OCI-LY7 (cell line): ENCODE measurements at regions not wholly inside any gene's neighbourhood (a gene's known extent, or its start where the extent isn't known, plus 50 kb on each side); places are given as distances from the start of the nearest gene placed in this dataset.

Source experiments
- BruUV-seq: library from RNA; stranded (reverse); fragments of 400-500 nt; replicated peaks from 2 replicates; lab custom pipeline; 2021; lab: Mats Ljungman, UMichigan
- CTCF ChIA-PET: fragments of 300-600 bp; sonication (Branson Sonifier 250); formaldehyde crosslinking; loops from one replicate; lab custom pipeline; 2022; ENCODE audit warnings: antibody characterized with exemption; ENCODE audit not compliant: unreplicated experiment; lab: Charles Lee
- POLR2A ChIA-PET: fragments of 300-600 bp; sonication (Branson Sonifier 250); formaldehyde crosslinking; loops from one replicate; lab custom pipeline; 2022; ENCODE audit warnings: antibody characterized with exemption; lab: Charles Lee
- DNase-seq: peaks from one replicate; pipeline ENCODE4 v3.0.0-alpha.2; 2015; ENCODE audit warnings: low spot score
- H2AFZ ChIP-seq: fragments of 200-600 bp; sonication (generic), shearing (Covaris generic); 2 replicates; pipeline ENCODE4 v1.6.1; 2014; ENCODE audit warnings: mild to moderate bottlenecking, antibody characterized with exemption, low read length, moderate library complexity
- H3K27ac ChIP-seq: fragments of 200-600 bp; sonication (generic); 2 replicates; pipeline ENCODE4 v1.5.1; 2014; ENCODE audit warnings: mixed run types, low read depth, mild to moderate bottlenecking, moderate library complexity, low read length, inconsistent platforms; ENCODE audit not compliant: poor library complexity, severe bottlenecking
- H3K36me3 ChIP-seq: fragments of 200-600 bp; sonication (generic); 2 replicates; pipeline ENCODE4 v1.6.1; 2014; ENCODE audit warnings: mild to moderate bottlenecking, antibody characterized with exemption, low read length, moderate library complexity, mixed read lengths; ENCODE audit not compliant: insufficient read depth
- H3K4me1 ChIP-seq: fragments of 200-600 bp; sonication (generic); 2 replicates; pipeline ENCODE4 v1.5.1; 2014; ENCODE audit warnings: mild to moderate bottlenecking, low read length; ENCODE audit not compliant: insufficient read depth, poor library complexity, severe bottlenecking
- H3K4me2 ChIP-seq: fragments of 200-600 bp; sonication (generic); 2 replicates; pipeline ENCODE4 v1.6.1; 2014; ENCODE audit warnings: mild to moderate bottlenecking, low read length
- H3K4me3 ChIP-seq: fragments of 200-600 bp; sonication (generic); 2 replicates; pipeline ENCODE4 v1.5.1; 2014; ENCODE audit warnings: mild to moderate bottlenecking, low read depth, low read length; ENCODE audit not compliant: poor library complexity, severe bottlenecking
- H3K79me2 ChIP-seq: fragments of 200-600 bp; sonication (generic); 2 replicates; pipeline ENCODE4 v1.6.1; 2016; ENCODE audit warnings: low read depth, mild to moderate bottlenecking, low read length, moderate library complexity, mixed read lengths; ENCODE audit not compliant: insufficient read depth
- H3K9me2 ChIP-seq: fragments of 200-600 bp; sonication (generic); 2 replicates; pipeline ENCODE4 v1.6.1; 2016; ENCODE audit warnings: mild to moderate bottlenecking, low read length, mixed read lengths; ENCODE audit not compliant: insufficient read depth
- H3K9me3 ChIP-seq: fragments of 200-600 bp; sonication (generic); 2 replicates; pipeline ENCODE4 v1.6.1; 2014; ENCODE audit warnings: mild to moderate bottlenecking, mixed run types, low read length, mixed read lengths
- H4K20me1 ChIP-seq: fragments of 200-600 bp; sonication (generic); 2 replicates; pipeline ENCODE4 v1.6.1; 2014; ENCODE audit warnings: mild to moderate bottlenecking, antibody characterized with exemption, low read length, moderate library complexity, mixed read lengths; ENCODE audit not compliant: insufficient read depth
- CTCF ChIP-seq: fragments of 200-600 bp; sonication (generic); conservative IDR thresholded peaks from 2 replicates; pipeline ENCODE4 v1.5.1; 2014; ENCODE audit warnings: mild to moderate bottlenecking, antibody characterized with exemption, low read length, moderate library complexity, mixed read lengths
- EZH2phosphoT487 ChIP-seq: fragments of 200-600 bp; sonication (generic); IDR thresholded peaks from 2 replicates; pipeline ENCODE4 v1.6.1; 2018; ENCODE audit warnings: low read depth, borderline replicate concordance, mild to moderate bottlenecking, mixed run types, antibody characterized with exemption, low read length, moderate library complexity, mixed read lengths
- intact Hi-C: fragments of 100-400 bp; cut with micrococcal nuclease; formaldehyde crosslinking; loops from one replicate; pipeline ENCODE4 v1.10.0; 2022; ENCODE audit not compliant: unreplicated experiment

- no peaks in the 10 kb centered on the region for H3K36me3 ChIP-seq
- no peaks in the 10 kb centered on the region for H3K4me1 ChIP-seq
- H3K27ac ChIP-seq: no peak overlapping the region
- no peaks in the 10 kb centered on the region for H3K9me3 ChIP-seq
- no peak overlapping the region for H3K4me3 ChIP-seq
- no peak for DNase-seq
- no peaks in the 10 kb centered on the region for H3K9me2 ChIP-seq
- ChIA-PET CTCF (no interaction called here), POLR2A (interaction anchor here (0.7 kb wide), 1 partner anchor 1351 kb away, joined by 4 read pairs; no protein-coding TSS in a partner anchor)
- BruUV-seq: no TSS peak
- intact Hi-C loops: no loop called here
- H3K4me2 ChIP-seq: no peak overlapping the region
- no peaks in the 10 kb centered on the region for H4K20me1 ChIP-seq
- H3K79me2 ChIP-seq: no peaks in the 10 kb centered on the region
- no peak overlapping the region for H2AFZ ChIP-seq
- no peak for TF ChIP-seq EZH2phosphoT487
- no peak for TF ChIP-seq CTCF
Measured at GRCh38 chr10:83633547-83633946, 505.8 kb upstream of the GHITM start.

GRCh38 chr10:83636826-83637225 lies 502.5 kb upstream of the GHITM start:
- intact Hi-C loops: no loop called here
- Histone ChIP-seq H3K4me2 (no peak overlapping the region), H4K20me1 (no peaks in the 10 kb centered on the region), H3K9me3 (no peaks in the 10 kb centered on the region), H3K27ac (no peak overlapping the region), H3K79me2 (no peaks in the 10 kb centered on the region), H2AFZ (no peak overlapping the region), H3K36me3 (no peaks in the 10 kb centered on the region), H3K4me1 (no peaks in the 10 kb centered on the region), H3K4me3 (no peak overlapping the region), H3K9me2 (no peaks in the 10 kb centered on the region)
- TF ChIP-seq CTCF (no peak), EZH2phosphoT487 (no peak)
- POLR2A ChIA-PET: no interaction called here
- CTCF ChIA-PET: no interaction called here
- DNase-seq: no peak
- no TSS peak for BruUV-seq

- Histone ChIP-seq H3K27ac (no peak overlapping the region), H3K9me3 (no peaks in the 10 kb centered on the region), H3K4me1 (no peaks in the 10 kb centered on the region), H3K79me2 (no peaks in the 10 kb centered on the region), H3K36me3 (no peaks in the 10 kb centered on the region), H3K9me2 (no peaks in the 10 kb centered on the region), H3K4me2 (no peak overlapping the region), H2AFZ (no peak overlapping the region), H3K4me3 (no peak overlapping the region), H4K20me1 (no peaks in the 10 kb centered on the region)
- ChIA-PET POLR2A (interaction anchor here (0.8 to 0.9 kb wide), 2 partner anchors 19 to 67 kb away, joined by 3 to 4 read pairs; no protein-coding TSS in a partner anchor), CTCF (no interaction called here)
- DNase-seq: no peak
- intact Hi-C loops: no loop called here
- no TSS peak for BruUV-seq
- TF ChIP-seq CTCF (no peak), EZH2phosphoT487 (no peak)
Measured at GRCh38 chr10:83647526-83647925, 491.8 kb upstream of the GHITM start.
